ENCODE measurements at regions not wholly inside any gene's neighbourhood (a gene's known extent, or its start where the extent isn't known, plus 50 kb on each side); places are given as distances from the start of the nearest gene placed in this dataset.
"Not testable (repeated sequence)": the region's sequence is repeated elsewhere in the genome, so short reads cannot be mapped to it uniquely, and the experiment has no call there.

DNA sequence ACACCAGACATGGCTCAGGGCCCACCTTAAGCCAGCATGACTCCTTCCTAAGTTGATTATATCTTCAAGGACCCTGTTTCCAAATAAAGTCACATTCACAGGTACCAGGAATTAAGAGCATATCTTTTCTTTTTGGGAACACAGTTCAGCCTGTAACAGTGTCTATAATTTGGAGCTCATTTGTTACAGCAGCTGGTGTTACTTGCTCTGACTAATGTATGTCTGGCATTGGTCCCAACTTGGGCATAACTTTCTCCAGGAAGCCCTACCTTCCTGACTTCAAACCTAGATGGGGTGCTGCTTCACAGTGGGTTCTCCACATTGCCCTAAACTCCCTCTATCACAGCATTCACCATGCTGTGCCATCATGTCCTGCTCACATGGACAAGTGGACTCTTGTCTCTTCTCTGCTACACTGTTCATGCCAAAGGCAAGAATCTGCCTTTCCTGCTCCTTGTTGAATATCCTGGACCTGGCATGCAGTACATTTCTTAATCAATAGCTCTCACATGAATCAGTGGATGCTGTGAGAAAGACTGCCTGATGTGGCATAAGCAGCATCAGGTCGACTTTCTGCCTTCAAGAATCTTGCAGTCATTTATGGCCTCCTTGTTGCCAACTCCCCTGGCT, 117.4 kb upstream of the FOXA2 start:
- Mint-ChIP-seq H3K27ac (no peak overlapping the region), H3K9me3 (peaks cover 5 to 11% (median 8%) of the 10 kb centered on the region in 3 donors), H3K4me1 (no peaks in the 10 kb centered on the region), H3K27me3 (no peaks in the 10 kb centered on the region), H3K36me3 (no peaks in the 10 kb centered on the region), H3K4me3 (no peak overlapping the region)

DNA sequence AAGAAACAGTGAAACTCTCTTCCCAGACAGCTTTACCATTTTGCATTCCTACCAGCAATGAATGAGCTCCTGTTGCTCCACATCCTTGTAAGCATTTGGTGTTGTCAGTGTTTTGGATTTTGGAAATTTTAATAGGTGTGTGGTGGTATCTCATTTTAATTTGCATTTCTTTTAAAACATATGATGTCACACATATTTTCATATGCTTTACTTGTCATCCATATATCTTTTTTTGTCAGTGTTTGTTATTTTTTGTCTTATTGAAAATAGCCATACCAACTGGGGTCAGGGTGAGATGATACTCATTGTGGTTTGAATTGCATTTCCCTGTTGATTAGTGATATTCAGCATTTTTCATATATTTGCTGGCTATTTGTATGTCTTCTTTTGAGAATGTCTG, 119.5 kb upstream of the FOXA2 start:
- H3K27ac Mint-ChIP-seq, result no peak overlapping the region
- H3K27me3 Mint-ChIP-seq, result peaks cover 3% of the 10 kb centered on the region
- no peak overlapping the region for H3K4me3 Mint-ChIP-seq
- H3K4me1 Mint-ChIP-seq, result no peaks in the 10 kb centered on the region
- H3K9me3 Mint-ChIP-seq, result peaks cover 6 to 13% (median 9%) of the 10 kb centered on the region in 3 donors
- no peaks in the 10 kb centered on the region for H3K36me3 Mint-ChIP-seq

DNA sequence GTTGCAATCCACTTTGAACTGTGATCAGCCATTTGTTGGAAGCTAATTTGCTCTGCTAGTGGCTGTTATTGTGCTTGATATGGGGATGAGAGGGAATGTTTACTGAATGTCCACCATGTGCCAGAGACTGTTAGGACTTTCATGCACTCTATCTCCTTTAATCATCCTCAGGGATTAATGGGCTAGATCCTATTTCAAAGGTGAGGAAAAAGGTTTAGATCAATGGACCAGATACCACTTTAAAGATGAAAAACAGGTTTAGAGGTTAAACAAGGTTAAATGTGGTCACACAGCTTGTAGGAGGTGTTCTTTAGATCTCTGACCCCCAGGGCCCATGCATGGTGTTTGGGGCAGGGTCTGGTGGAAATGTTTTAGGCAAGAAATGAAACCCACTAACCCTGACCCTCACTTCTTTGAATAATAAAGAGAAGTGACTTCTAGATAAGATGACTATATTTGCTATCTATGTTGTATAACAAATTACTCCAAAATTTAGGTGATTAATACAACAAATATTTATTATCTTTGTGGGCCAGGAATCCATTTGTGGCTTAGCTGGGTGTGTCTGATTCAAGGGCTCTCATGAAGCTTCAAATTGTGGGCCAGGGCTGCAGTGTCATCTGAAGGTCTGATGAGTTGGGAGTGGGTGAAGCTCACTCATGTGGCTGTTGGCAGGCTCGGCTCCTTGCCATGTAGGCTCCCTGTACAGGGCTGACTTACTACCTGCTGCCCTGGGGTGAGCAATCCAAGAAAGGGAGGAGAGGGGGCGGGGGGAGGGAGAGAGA, 127.8 kb upstream of the FOXA2 start:
- Mint-ChIP-seq H3K9me3 (peaks cover 0 to 7% (median 1%) of the 10 kb centered on the region in 3 donors), H3K27me3 (peaks cover 8% of the 10 kb centered on the region), H3K27ac (no peak overlapping the region), H3K36me3 (no peaks in the 10 kb centered on the region), H3K4me3 (no peak overlapping the region), H3K4me1 (no peaks in the 10 kb centered on the region)

DNA sequence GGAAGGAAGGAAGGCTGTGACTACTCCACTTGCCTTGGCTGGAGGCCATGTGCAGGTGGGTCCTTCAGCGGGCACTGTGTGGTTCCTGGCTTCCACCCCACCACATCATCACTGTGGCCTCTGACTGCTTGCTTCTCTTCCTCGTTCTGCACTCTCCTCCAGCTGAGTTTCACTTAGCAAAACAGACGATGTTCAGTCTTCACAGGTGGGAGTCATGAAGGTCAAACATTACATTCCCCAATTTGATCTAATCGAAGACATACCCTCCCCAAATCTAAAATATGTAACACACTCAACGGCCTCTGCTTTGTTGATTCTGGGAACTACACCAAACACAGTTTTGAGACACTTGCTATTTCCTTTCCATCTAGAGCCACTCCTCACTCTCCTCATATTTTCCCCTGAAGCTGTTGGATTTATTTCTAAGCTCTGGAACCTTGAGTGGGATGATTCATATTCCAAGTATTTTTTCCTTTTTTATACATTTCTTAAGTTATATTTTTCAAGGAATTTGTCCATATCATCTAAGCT, 132.5 kb upstream of the FOXA2 start:
- H3K27ac Mint-ChIP-seq, result no peak overlapping the region
- H3K27me3 Mint-ChIP-seq, result peaks cover 3% of the 10 kb centered on the region
- H3K4me3 Mint-ChIP-seq, result no peak overlapping the region
- H3K9me3 Mint-ChIP-seq, result peaks cover 0 to 7% (median 1%) of the 10 kb centered on the region in 3 donors
- no peaks in the 10 kb centered on the region for H3K4me1 Mint-ChIP-seq
- H3K36me3 Mint-ChIP-seq, result no peaks in the 10 kb centered on the region

DNA sequence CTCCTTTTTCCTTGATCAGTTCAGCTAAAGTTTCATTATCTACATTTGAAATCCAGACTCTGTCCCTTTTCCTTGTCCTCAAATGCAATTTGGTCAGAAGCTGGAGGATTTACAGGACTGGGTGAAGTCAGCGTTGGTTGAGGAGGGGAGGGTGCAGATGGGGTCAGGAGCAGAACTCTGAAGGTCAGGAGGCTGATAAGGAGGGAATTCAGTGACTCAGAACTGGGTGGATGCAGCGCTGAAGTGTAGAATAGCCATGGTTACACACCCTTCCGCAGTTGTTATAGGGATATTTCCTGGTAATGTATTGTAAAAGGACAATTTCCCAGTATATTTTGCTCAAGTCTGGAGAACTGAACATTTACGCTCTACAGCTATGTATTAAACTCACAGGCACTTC, 133.1 kb upstream of the FOXA2 start:
- no peaks in the 10 kb centered on the region for H3K36me3 Mint-ChIP-seq
- no peak overlapping the region for H3K4me3 Mint-ChIP-seq
- no peaks in the 10 kb centered on the region for H3K4me1 Mint-ChIP-seq
- H3K27ac Mint-ChIP-seq, result no peak overlapping the region
- H3K27me3 Mint-ChIP-seq, result peaks cover 3% of the 10 kb centered on the region
- H3K9me3 Mint-ChIP-seq, result peaks cover 0 to 7% (median 1%) of the 10 kb centered on the region in 3 donors

DNA sequence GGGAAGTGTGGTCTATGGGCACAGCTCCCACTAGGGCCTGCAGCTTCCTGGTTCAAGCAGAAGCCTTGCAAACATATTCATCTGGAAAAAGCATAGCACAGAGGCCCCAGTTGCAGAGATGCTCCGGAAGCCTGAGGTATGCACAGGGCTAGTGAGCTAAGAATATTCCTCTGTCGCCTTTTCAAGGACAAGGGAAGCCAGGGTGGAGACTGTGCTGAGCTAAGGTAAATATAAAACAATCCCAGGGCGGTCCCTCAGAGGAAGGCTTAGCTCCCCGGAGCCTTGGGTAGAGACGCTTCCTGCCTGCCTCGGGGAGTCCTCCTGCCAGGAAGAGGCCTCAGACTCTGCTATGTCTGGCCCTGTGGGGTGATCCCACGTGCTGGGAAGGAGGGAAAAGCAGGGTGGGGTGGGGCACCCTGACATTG, 134.8 kb upstream of the FOXA2 start:
- Mint-ChIP-seq H3K27ac (no peak overlapping the region), H3K27me3 (peaks cover 3% of the 10 kb centered on the region), H3K4me1 (no peaks in the 10 kb centered on the region), H3K9me3 (peaks cover 0 to 1% (median 0%) of the 10 kb centered on the region in 3 donors), H3K4me3 (no peak overlapping the region), H3K36me3 (no peaks in the 10 kb centered on the region)

DNA sequence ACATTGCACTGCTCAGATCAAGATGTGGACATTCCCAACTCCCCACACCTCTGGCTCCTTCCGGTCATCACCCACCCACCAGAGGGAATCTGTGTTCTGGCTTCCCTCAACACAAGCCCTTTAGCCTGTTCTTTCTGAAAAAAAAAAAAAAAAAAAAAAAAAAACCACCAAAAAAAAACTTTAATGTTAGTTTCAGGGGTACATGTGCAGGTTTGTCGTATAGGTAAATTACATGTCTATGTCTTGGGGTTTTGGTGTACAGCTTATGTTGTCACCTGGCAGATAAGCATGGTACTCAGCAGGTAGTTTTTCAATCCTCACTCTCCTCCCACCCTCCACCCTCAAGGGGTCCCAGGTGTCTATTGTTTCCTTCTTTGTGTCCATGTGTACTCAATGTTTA, 135.8 kb upstream of the FOXA2 start:
- Mint-ChIP-seq H3K27me3 (peaks cover 3% of the 10 kb centered on the region), H3K36me3 (no peaks in the 10 kb centered on the region), H3K27ac (no peak overlapping the region), H3K4me3 (no peak overlapping the region), H3K4me1 (no peaks in the 10 kb centered on the region), H3K9me3 (peaks cover 0 to under 1% (median 0%) of the 10 kb centered on the region in 3 donors)

DNA sequence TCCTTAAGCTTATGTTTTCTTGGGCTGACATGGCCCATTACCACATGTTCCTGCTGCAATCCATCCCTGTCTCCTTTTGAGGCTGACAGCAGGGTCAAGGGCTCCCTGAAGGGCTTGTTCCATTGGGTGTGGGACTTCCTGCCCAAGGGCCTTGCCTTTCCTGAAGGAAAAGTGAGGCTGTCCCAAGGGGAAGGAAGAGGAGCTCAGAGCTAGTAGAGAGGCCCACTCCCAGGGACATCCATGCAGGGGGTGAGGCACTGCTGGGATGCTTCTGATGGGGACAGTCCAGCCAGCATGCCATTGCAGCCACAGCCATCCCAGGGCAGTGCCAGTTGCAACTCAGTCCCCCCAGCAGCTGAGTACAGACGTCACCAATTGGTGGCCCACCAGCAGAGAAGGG, 138.4 kb upstream of the FOXA2 start:
- no peak overlapping the region for H3K4me3 Mint-ChIP-seq
- H3K36me3 Mint-ChIP-seq, result no peaks in the 10 kb centered on the region
- no peaks in the 10 kb centered on the region for H3K9me3 Mint-ChIP-seq
- H3K27ac Mint-ChIP-seq, result no peak overlapping the region
- H3K27me3 Mint-ChIP-seq, result peaks cover 1% of the 10 kb centered on the region
- no peaks in the 10 kb centered on the region for H3K4me1 Mint-ChIP-seq

DNA sequence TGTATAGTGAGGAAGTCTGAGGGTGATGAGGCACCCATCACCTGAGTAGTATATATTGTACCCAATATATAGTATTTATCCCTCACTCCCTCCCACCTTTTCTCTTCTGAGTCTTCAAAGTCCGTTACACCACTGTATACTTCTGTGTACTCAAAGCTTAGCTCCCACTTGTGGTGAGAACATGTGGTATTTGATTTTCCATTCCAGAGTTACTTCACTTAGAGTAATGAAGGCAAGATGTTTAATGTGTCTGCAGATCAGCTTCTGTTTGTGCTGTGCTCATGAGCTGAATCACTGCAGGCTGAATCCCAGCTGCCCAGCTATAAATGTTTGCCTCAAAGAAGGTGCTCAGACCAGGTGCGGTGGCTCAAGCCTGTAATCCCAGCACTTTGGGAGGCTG, 139.3 kb upstream of the FOXA2 start:
- Mint-ChIP-seq H3K4me1 (no peaks in the 10 kb centered on the region), H3K9me3 (no peaks in the 10 kb centered on the region), H3K27ac (no peak overlapping the region), H3K27me3 (no peaks in the 10 kb centered on the region), H3K36me3 (no peaks in the 10 kb centered on the region), H3K4me3 (no peak overlapping the region)

DNA sequence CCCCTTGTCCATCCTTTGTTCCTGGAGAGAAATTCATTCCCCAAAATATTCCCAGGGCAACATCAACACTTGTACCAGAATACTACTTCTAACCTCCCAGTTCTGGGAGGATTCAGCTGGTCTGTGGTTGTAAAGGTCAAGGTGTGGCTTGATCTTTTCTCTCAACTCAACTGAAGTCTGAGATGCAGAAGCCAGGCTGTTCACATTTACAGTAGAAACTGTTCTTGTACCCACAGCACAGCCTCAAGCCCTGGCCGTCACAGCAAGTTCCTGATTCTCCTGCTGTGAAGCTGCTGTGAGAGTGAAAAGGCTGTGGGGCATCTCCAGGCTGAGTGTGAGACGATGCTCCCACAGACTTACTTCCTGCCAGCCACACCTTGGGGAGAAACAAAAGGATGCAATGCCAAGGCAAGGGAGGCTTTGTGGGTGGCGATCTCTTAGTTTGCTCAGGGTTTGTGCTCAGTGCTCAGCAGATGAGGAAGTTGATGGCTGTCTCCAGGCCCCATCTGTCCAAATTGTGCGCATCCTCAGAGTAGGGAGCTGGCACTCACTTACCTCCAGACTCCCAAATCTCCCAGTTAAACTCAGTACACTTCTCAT, 143.9 kb upstream of the FOXA2 start:
- H3K4me3 Mint-ChIP-seq, result no peak overlapping the region
- H3K36me3 Mint-ChIP-seq, result no peaks in the 10 kb centered on the region
- no peak overlapping the region for H3K27ac Mint-ChIP-seq
- H3K27me3 Mint-ChIP-seq, result no peaks in the 10 kb centered on the region
- H3K4me1 Mint-ChIP-seq, result no peaks in the 10 kb centered on the region
- H3K9me3 Mint-ChIP-seq, result peaks cover 0 to 2% (median 1%) of the 10 kb centered on the region in 3 donors

DNA sequence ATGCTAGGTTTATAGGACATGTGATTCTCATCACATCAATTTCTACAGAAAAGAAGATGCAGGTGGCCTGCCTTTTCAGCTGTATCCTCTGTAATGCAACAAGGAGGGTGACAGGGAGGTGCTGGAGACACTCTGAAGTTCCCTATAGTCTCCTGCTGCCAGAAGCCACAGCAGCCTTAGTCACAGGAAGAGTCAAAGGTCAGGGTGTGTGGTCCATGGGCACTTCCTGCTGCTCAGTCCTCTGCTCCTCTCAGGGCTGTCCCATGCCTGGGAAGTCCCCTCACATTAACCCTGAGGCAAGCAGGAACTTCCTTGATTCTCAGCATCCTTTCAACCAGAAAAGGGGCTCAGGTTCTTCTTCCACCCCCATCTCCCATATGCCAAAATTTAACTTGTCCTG, 144.8 kb upstream of the FOXA2 start:
- H3K36me3 Mint-ChIP-seq, result no peaks in the 10 kb centered on the region
- H3K4me3 Mint-ChIP-seq, result no peak overlapping the region
- H3K27ac Mint-ChIP-seq, result no peak overlapping the region

DNA sequence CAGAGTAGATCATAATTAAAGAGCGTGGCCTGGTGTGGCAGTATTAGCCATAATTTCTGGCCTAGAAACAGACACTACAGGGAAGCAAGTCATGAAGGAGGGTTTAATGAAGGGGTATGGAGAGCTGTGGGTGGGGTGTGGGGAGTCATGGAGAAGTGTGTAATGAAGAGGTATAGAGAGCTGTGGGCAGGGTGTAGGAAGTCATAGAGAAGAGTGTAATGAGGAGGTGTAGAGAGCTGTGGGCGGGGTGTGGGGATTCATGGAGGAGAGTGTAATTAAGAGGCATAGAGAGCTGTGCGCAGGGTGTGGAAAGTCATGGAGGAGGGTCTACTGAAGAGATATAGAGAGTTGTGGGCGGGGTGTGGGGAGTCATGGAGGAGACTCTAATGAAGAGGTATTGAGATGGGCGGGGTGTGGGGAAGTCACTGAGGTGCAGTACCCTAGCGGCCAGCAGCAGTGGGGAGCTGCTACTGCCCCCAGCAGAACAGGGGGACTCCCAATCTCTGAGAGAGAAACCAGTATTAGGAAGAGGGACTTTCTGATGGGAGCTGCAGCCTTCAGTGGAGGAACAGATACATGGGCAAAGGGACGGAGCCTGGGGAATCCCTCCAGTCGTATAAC, 145.4 kb upstream of the FOXA2 start:
- Mint-ChIP-seq H3K27me3 (no peaks in the 10 kb centered on the region), H3K36me3 (no peaks in the 10 kb centered on the region), H3K27ac (no peak overlapping the region), H3K4me3 (no peak overlapping the region), H3K4me1 (no peaks in the 10 kb centered on the region), H3K9me3 (peaks cover 0 to 2% (median 1%) of the 10 kb centered on the region in 3 donors)

More for the DNA sequence above, 144.8 kb upstream of the FOXA2 start:
- no peaks in the 10 kb centered on the region for H3K4me1 Mint-ChIP-seq
- H3K9me3 Mint-ChIP-seq, result peaks cover 0 to 2% (median 1%) of the 10 kb centered on the region in 3 donors
- H3K27me3 Mint-ChIP-seq, result no peaks in the 10 kb centered on the region

DNA sequence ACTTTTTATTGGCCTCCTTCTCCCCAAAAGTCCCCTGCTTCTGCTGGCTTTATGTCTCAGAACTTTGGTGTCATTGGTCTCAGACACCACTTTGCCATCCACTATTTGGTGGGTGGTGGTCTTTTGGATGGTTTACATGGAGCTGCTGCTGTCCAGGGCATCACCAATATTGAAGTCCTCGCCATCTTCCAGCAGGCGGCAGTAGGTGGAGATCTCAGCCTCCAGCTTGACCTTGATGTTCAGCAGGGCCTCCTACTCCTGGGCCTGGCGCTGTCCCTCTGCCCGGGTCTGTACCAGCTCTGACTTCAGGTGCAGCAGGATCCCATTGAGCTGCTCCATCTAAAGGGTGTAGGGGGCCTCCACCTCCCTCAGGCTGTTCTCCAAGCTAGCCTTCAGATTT, 148.4 kb upstream of the FOXA2 start:
- Mint-ChIP-seq H3K4me1 (no peaks in the 10 kb centered on the region), H3K9me3 (peaks cover 0 to 2% (median 1%) of the 10 kb centered on the region in 3 donors), H3K27ac (no peak overlapping the region), H3K4me3 (no peak overlapping the region), H3K27me3 (no peaks in the 10 kb centered on the region), H3K36me3 (no peaks in the 10 kb centered on the region)

DNA sequence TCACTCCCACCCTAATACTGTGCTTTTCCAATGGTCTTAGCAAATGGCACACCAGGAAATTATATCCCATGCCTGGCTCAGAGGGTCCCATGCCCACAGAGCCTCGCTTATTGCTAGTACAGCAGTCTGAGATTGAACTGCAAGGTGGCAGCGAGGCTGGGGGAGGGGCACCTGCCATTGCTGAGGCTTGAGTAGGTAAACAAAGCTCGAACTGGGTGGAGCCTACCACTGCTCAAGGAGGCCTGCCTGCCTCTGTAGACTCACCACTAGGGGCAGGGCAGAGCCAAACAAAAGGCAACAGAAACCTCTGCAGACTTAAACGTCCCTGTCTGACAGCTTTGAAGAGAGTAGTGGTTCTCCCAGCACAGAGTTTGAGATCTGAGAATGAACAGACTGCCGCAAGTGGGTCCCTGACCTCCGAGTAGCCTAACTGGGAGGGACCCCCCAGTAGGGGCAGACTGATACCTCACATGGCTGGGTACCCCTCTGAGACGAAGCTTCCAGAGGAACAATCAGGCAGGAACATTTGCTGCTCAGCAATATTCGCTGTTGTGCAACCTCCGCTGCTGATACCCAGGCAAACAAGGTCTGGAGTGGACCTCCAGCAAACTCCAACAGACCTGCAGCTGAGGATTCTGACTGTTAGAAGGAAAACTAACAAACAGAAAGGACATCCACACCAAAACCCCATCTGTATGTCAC, 150.7 kb upstream of the FOXA2 start:
- not testable (repeated sequence) for H3K4me3 Mint-ChIP-seq, H3K27me3 Mint-ChIP-seq, H3K36me3 Mint-ChIP-seq, H3K27ac Mint-ChIP-seq, H3K4me1 Mint-ChIP-seq, H3K9me3 Mint-ChIP-seq

DNA sequence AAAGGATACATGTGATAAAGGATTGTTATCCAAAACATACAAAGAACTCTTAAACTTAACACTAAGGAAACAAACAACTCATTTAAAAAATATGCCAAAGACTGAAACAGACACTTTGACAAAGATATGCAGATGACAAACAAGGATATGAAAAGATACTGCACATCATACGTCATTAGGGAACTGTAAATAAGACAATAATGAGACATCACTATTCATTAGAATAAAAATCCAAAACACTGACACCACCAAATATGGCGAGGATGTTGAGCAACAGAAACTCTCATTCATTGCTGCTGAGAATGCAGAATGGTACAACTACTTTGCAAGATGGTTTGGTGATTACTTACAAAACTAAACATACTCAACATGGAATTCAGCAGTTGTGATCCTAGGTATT, 156.5 kb upstream of the FOXA2 start:
- Mint-ChIP-seq H3K36me3 (no peaks in the 10 kb centered on the region), H3K27me3 (no peaks in the 10 kb centered on the region), H3K4me3 (no peak overlapping the region), H3K27ac (no peak overlapping the region), H3K4me1 (no peaks in the 10 kb centered on the region), H3K9me3 (peaks cover 0 to 1% (median 0%) of the 10 kb centered on the region in 3 donors)

All from IgD-negative memory B cell (primary cell).